ENCODE measurements at regions not wholly inside any gene's neighbourhood (a gene's known extent, or its start where the extent isn't known, plus 50 kb on each side); places are given as distances from the start of the nearest gene placed in this dataset.

DNA sequence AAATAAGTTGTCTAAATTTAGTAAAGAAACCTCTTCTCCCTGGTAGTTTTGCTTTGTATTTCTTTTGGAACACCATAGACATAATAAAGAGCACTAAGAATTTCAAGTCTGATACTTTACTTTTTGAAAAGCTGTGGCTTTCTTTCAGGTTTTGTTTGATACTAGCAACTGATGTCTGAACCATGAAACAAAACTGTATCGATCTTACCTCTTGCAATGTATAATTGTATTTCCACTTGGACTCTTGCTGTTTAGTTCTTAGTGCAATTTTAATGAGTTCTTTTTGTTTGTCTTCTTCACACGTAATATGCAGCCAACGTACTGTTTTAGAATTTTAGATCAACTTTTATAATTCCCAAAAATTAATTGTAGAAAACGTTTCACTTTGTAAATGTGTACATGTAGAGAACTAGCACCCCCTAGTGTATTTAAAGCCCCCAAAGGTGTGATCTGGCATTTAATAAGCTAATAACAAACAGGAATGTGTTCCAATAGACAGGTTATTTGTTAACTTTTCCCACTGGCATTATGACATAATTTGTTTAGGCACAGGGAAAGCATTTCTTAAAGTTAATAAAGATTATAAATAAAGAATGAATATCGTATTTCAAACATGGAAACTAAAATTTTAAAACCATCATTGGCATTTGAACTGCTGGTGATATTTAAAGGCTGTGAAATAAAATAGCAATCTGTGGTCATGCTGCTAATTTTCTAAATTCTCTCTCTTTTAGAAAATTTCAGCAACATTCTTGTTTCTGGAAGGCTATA lies 289.1 kb upstream of the DNAJC19 start:
- TF ChIP-seq POLR2AphosphoS5 (IDR thresholded peaks at IDR 0.05; ENCODE audit: low read depth, low read length) (no peak), FOXP2 (optimal IDR thresholded peaks at IDR 0.05; ENCODE audit: borderline replicate concordance, extremely low read depth, extremely low read length, insufficient read depth) (no peak), TAF1 (IDR thresholded peaks at IDR 0.05; ENCODE audit: borderline replicate concordance, insufficient read depth, low read length) (no peak), SIN3A (IDR thresholded peaks at IDR 0.05; ENCODE audit: borderline replicate concordance, insufficient read depth, low read length) (no peak)
- TF ChIP-seq, protein P1, sequence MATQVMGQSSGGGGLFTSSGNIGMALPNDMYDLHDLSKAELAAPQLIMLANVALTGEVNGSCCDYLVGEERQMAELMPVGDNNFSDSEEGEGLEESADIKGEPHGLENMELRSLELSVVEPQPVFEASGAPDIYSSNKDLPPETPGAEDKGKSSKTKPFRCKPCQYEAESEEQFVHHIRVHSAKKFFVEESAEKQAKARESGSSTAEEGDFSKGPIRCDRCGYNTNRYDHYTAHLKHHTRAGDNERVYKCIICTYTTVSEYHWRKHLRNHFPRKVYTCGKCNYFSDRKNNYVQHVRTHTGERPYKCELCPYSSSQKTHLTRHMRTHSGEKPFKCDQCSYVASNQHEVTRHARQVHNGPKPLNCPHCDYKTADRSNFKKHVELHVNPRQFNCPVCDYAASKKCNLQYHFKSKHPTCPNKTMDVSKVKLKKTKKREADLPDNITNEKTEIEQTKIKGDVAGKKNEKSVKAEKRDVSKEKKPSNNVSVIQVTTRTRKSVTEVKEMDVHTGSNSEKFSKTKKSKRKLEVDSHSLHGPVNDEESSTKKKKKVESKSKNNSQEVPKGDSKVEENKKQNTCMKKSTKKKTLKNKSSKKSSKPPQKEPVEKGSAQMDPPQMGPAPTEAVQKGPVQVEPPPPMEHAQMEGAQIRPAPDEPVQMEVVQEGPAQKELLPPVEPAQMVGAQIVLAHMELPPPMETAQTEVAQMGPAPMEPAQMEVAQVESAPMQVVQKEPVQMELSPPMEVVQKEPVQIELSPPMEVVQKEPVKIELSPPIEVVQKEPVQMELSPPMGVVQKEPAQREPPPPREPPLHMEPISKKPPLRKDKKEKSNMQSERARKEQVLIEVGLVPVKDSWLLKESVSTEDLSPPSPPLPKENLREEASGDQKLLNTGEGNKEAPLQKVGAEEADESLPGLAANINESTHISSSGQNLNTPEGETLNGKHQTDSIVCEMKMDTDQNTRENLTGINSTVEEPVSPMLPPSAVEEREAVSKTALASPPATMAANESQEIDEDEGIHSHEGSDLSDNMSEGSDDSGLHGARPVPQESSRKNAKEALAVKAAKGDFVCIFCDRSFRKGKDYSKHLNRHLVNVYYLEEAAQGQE (IDR thresholded peaks at IDR 0.05; ENCODE audit: insufficient read depth in 1 of 2, low read depth in 2 of 2, low read length in 2 of 2), result no peak

All from PFSK-1 (cell line).